ENCODE measurements at regions not wholly inside any gene's neighbourhood (a gene's known extent, or its start where the extent isn't known, plus 50 kb on each side); places are given as distances from the start of the nearest gene placed in this dataset.
"Not testable (repeated sequence)": the region's sequence is repeated elsewhere in the genome, so short reads cannot be mapped to it uniquely, and the experiment has no call there.

DNA sequence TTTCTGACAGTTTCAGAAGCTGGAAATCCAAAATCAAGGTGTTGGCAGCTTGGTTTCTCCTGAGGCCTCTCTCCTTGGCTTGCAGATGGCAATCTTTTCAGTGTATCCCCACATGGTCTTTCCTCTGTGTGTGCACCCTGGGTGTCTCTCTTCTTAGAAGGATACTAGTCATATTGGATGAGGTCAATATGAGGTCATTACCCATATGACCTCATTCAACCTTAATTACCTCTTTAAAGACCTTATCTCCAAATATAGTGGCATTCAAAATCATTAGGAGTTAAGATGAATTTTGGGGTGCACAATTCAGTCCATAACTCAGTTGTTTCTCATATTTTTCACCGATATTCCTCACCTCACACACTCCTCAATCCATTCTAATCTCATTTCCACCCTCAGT lies 92.4 kb upstream of the TGM3 start:
- in situ Hi-C loops (cut with MboI; ENCODE audit: low sequenced_read_pairs), result no loop called here

DNA sequence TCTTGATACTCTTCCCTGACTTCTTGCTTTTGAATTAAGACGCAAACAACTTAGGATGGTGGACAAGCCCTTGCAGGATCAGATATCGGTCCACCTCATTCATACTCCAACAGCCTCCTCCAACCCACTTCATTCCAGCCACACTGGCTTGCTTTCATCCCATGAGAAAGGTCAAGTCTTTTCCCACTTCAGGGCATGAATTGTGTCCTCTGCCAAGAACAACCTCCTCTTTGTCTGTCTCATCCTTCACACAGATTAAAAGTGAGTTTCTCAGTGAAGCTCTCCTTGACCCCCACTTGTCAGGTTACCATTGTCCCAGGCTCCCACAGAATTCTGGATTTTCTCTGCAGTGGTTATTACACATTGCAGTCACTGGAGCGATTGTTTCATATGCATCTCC lies 91.8 kb upstream of the TGM3 start:
- in situ Hi-C loops (cut with MboI; ENCODE audit: low sequenced_read_pairs), result no loop called here

- in situ Hi-C loops (cut with MboI; ENCODE audit: low sequenced_read_pairs), result no loop called here
These were observed 88.6 kb upstream of the TGM3 start for GRCh38 chr20:2206957-2207769.

DNA sequence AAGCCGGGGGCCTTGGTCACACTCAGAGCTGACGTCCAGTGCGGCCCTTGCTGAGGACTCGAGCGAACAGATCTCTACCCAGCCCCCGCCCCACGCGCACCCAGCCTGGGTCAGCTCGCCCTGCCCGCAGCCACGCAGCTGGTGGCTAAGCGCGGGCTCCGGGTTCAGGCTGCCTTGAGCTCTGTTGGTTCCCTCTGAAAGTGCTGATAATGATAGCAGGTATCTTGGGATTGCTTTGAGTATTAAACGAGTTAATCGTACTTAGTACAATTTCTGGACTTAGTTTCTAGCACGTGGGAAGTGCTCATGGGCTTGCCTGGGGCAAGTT lies 88.1 kb upstream of the TGM3 start:
- in situ Hi-C loops (cut with MboI; ENCODE audit: low sequenced_read_pairs), result no loop called here

- in situ Hi-C loops (cut with MboI; ENCODE audit: low sequenced_read_pairs), result no loop called here
These were observed 86.9 kb upstream of the TGM3 start for GRCh38 chr20:2208897-2209296.

- in situ Hi-C loops (cut with MboI; ENCODE audit: low sequenced_read_pairs), result loop anchor here (10.0 kb wide), 1 partner anchor 244 kb away; no protein-coding TSS in a partner anchor
These were observed 84.9 kb upstream of the TGM3 start for GRCh38 chr20:2210646-2211552.

- in situ Hi-C loops (cut with MboI; ENCODE audit: low sequenced_read_pairs), result loop anchor here (10.0 kb wide), 1 partner anchor 242 kb away; no protein-coding TSS in a partner anchor
These were observed 83.3 kb upstream of the TGM3 start for GRCh38 chr20:2212456-2213015.

- in situ Hi-C loops (cut with MboI; ENCODE audit: low sequenced_read_pairs), result loop anchor here (10.0 kb wide), 1 partner anchor 241 kb away; no protein-coding TSS in a partner anchor
These were observed 82.4 kb upstream of the TGM3 start for GRCh38 chr20:2213401-2213800.

- in situ Hi-C loops (cut with MboI; ENCODE audit: low sequenced_read_pairs), result loop anchor here (10.0 kb wide), 1 partner anchor 237 kb away; no protein-coding TSS in a partner anchor
These were observed 77.8 kb upstream of the TGM3 start for GRCh38 chr20:2217857-2218539.

GRCh38 chr20:2219481-2220006 lies 76.3 kb upstream of the TGM3 start:
- in situ Hi-C loops (cut with MboI; ENCODE audit: low sequenced_read_pairs), result loop anchor here (10.0 kb wide), 1 partner anchor 235 kb away; no protein-coding TSS in a partner anchor

DNA sequence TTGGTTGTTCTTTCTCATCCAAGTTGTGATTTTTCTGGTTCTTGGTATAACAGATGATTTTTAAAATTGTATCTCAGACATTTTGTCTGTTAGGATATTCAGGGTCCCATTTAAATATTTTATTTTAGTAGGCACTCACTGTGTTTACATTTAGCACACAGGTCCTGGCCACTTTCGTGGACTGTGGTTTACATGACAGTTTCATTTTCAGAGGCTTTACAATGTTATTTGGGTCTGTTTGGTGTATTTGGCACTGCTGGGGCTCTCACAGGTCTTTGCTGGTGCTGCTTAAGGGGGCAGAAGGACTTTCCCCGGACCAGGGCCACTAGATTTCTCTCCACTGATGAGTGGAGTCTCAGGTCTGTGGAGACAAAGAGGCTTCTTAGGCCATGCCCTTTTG lies 75.5 kb upstream of the TGM3 start:
- in situ Hi-C loops (cut with MboI; ENCODE audit: low sequenced_read_pairs), result no loop called here

- in situ Hi-C loops (cut with MboI; ENCODE audit: low sequenced_read_pairs), result no loop called here
These were observed 73.9 kb upstream of the TGM3 start for GRCh38 chr20:2221921-2222320.

DNA sequence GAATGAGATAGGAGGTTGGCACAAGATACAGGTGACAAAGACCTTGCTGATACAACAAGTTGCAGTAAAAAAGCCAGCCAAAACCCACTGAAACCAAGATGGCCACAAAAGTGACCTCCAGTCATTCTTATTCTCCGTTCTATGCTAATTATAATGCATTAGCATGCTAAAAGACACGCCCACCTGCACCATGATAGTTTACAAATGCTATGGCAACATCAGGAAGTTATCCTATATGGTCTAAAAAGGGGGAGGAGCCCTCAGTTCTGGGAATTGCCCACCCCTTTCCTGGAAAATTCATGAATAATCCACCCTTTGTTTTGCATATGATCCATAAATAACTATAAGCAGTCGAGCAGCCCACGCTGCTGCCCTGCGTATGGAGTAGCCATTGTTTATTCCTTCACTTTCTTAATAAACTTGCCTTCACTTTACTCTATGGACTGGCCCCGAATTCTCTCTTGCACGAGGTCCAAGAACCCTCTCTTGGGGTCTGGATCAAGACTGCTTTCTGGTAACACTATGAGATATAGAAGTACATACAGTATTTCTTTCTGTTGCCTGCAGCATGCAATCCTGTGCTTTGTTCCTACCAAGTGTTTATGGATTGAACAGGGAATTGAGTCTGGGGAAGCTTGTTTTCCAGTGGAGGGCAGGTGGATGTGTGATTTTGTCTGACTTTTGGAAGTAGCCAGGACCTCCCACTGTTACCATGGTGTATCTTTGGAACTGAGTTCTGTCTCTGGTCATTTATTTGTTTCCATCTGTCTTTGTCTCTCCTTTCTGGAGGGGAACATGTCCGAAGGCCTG lies 72.0 kb upstream of the TGM3 start:
- in situ Hi-C loops (cut with MboI; ENCODE audit: low sequenced_read_pairs), result no loop called here

- in situ Hi-C loops (cut with MboI; ENCODE audit: low sequenced_read_pairs), result no loop called here
These were observed 71.5 kb upstream of the TGM3 start for GRCh38 chr20:2224368-2224639.

GRCh38 chr20:2227285-2227684 lies 68.5 kb upstream of the TGM3 start:
- in situ Hi-C loops (cut with MboI; ENCODE audit: low sequenced_read_pairs), result not testable (repeated sequence)

DNA sequence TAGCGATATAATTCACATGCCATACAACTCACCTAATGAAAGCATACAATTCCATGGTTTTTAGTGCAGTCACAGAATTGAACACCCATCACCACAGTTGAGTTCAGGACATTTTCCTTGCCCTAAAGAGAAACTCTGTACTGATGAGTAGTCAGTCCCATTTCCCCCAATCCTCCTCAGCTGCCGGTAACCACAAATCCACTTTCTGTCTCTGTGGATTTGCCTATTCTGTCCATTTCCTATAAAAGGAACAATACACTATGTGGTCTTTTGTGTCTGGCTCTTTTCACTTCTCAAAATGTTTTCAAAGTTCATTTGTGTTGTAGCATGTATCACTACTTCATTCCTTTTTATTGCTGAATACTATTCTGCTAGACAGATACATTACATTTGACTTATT lies 67.9 kb upstream of the TGM3 start:
- in situ Hi-C loops (cut with MboI; ENCODE audit: low sequenced_read_pairs), result no loop called here

DNA sequence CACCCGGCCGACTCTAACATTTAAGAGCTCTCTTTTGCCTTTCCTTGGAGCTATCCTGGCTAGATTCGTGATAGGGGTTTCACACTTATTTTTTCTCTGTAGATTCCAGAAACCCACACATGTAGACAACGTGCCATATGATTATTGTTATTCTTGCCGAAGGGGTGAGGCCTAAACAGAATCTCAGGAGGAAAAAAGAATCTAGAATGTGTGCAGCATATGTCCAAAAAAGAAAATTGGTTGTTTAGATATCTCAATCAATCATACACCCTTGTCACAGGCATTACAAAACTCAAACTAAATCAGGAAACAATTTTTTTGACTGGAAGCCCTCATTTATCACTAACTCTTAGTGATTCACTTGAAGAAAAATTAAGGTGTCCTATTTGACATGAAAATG lies 66.9 kb upstream of the TGM3 start:
- in situ Hi-C loops (cut with MboI; ENCODE audit: low sequenced_read_pairs), result no loop called here

GRCh38 chr20:2230726-2231488 lies 64.9 kb upstream of the TGM3 start:
- in situ Hi-C loops (cut with MboI; ENCODE audit: low sequenced_read_pairs), result no loop called here

DNA sequence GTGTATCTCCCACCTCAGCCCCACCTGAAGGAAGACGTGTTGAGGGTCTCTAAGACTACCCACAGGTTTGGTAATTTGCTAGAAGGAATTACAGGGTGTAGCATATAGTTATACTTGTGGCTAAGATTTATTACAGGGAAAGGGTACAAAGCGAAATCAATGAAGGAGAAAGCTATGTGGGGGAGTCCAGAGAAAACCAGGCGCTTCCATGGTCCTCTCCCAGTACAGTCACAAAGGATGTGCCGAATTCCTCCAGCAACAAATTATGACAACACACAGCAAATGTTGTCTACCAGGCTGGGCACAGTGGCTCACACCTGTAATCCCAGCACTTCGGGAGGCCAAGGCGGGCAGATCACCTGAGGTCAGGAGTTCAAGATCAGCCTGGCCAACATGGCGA lies 64.1 kb upstream of the TGM3 start:
- in situ Hi-C loops (cut with MboI; ENCODE audit: low sequenced_read_pairs), result no loop called here

Data from HL-60/S4 treated with retinoic acid at 250 ng/mL for 4 days and 3 days (cell line).